ENCODE measurements at regions not wholly inside any gene's neighbourhood (a gene's known extent, or its start where the extent isn't known, plus 50 kb on each side); places are given as distances from the start of the nearest gene placed in this dataset.

DNA sequence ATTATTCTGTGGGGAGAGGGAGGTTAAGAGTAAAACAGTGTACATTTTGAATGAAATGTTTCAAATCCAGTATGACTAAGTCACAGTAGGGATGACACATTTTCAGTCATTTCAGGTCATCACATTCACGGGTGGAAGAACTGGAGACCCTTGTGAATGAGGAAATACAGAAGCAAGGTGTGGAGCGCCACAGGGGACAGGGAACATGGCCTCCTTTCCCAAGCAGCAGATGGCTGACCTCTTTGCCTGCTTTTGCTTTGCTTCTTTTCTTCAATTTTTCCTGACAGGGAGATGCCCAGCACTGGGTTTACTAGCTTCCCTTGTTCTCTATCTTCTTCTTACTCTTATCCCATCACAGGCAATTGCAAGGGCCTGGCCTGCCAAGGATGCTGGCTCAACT lies 278.9 kb upstream of the DLGAP1 start:
- Histone ChIP-seq H3K27ac (replicated peaks in 1 of 4) (no peak overlapping the region), H3K4me1 (no peaks in the 10 kb centered on the region), H3K36me3 (no peaks in the 10 kb centered on the region), H3K9me3 (no peaks in the 10 kb centered on the region), H3K4me3 (no peak overlapping the region), H3K27me3 (no peaks in the 10 kb centered on the region)
- DNase-seq (ENCODE audit: extremely low spot score) = no peak
- WGBS = 65% methylated on average over 2 of the region's 2 CpGs
- intact Hi-C loops (cut with DNase I) = no loop called here
- TF ChIP-seq, protein P1, sequence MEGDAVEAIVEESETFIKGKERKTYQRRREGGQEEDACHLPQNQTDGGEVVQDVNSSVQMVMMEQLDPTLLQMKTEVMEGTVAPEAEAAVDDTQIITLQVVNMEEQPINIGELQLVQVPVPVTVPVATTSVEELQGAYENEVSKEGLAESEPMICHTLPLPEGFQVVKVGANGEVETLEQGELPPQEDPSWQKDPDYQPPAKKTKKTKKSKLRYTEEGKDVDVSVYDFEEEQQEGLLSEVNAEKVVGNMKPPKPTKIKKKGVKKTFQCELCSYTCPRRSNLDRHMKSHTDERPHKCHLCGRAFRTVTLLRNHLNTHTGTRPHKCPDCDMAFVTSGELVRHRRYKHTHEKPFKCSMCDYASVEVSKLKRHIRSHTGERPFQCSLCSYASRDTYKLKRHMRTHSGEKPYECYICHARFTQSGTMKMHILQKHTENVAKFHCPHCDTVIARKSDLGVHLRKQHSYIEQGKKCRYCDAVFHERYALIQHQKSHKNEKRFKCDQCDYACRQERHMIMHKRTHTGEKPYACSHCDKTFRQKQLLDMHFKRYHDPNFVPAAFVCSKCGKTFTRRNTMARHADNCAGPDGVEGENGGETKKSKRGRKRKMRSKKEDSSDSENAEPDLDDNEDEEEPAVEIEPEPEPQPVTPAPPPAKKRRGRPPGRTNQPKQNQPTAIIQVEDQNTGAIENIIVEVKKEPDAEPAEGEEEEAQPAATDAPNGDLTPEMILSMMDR (IDR thresholded peaks at IDR 0.05) = no peak
- TF ChIP-seq POLR2AphosphoS5 (IDR thresholded peaks at IDR 0.05) (no peak), POLR2A (IDR thresholded peaks at IDR 0.05; ENCODE audit: low read depth) (no peak), EP300 (IDR thresholded peaks at IDR 0.05) (no peak)

- Histone ChIP-seq H3K4me3 (no peak overlapping the region), H3K9me3 (no peaks in the 10 kb centered on the region), H3K36me3 (no peaks in the 10 kb centered on the region), H3K4me1 (no peaks in the 10 kb centered on the region), H3K27me3 (no peaks in the 10 kb centered on the region), H3K27ac (replicated peaks in 1 of 4) (no peak overlapping the region)
- 76% methylated on average over 3 of the region's 3 CpGs for WGBS
- no peak for DNase-seq (ENCODE audit: extremely low spot score)
- intact Hi-C loops (cut with DNase I) = no loop called here
- TF ChIP-seq POLR2A (IDR thresholded peaks at IDR 0.05; ENCODE audit: low read depth) (no peak), EP300 (IDR thresholded peaks at IDR 0.05) (no peak), POLR2AphosphoS5 (IDR thresholded peaks at IDR 0.05) (no peak)
- TF ChIP-seq, protein P1 (IDR thresholded peaks at IDR 0.05) = no peak
Measured at GRCh38 chr18:4721545-4721944, 266.4 kb upstream of the DLGAP1 start.

GRCh38 chr18:4720518-4720917 lies 265.4 kb upstream of the DLGAP1 start:
- TF ChIP-seq POLR2A (IDR thresholded peaks at IDR 0.05; ENCODE audit: low read depth) (no peak), EP300 (IDR thresholded peaks at IDR 0.05) (no peak), POLR2AphosphoS5 (IDR thresholded peaks at IDR 0.05) (no peak)
- TF ChIP-seq, protein P1 (IDR thresholded peaks at IDR 0.05) = no peak
- Histone ChIP-seq H3K36me3 (no peaks in the 10 kb centered on the region), H3K27me3 (no peaks in the 10 kb centered on the region), H3K27ac (replicated peaks in 1 of 4) (no peak overlapping the region), H3K9me3 (no peaks in the 10 kb centered on the region), H3K4me1 (no peaks in the 10 kb centered on the region), H3K4me3 (no peak overlapping the region)
- 40% methylated on average over 2 of the region's 2 CpGs for WGBS
- no peak for DNase-seq (ENCODE audit: extremely low spot score)
- intact Hi-C loops (cut with DNase I) = no loop called here

DNA sequence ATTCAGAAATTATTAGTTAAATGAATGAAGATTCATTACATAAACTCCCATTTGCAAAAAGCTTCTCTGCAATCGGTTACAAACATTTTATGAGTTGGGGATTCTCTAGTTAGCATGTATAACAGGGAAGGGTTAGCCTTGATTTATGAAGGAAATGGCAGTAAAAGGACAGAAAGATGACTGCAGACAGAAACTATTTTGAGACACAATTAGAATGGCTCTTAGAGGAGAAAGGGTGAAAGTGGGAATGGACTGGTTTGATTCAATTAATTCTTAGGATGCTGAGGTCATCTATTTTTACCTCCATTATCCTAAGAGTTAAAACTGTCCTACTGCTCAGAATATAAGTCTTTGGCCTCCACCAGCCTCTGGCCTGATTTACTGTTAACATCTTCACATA lies 250.8 kb upstream of the DLGAP1 start:
- H3K9me3 ChIP-seq = no peaks in the 10 kb centered on the region
- H3K27ac ChIP-seq (replicated peaks in 1 of 4) = no peak overlapping the region
- no peaks in the 10 kb centered on the region for H3K36me3 ChIP-seq
- TF ChIP-seq EP300 (IDR thresholded peaks at IDR 0.05) (no peak), POLR2A (IDR thresholded peaks at IDR 0.05; ENCODE audit: low read depth) (no peak), POLR2AphosphoS5 (IDR thresholded peaks at IDR 0.05) (no peak)
- TF ChIP-seq, protein P1 (IDR thresholded peaks at IDR 0.05) = no peak
- no peak overlapping the region for H3K4me3 ChIP-seq
- H3K27me3 ChIP-seq = no peaks in the 10 kb centered on the region
- H3K4me1 ChIP-seq = no peaks in the 10 kb centered on the region
- intact Hi-C loops (cut with DNase I) = no loop called here
- 83% methylated on average over 1 of the region's 1 CpG for WGBS
- no peak for DNase-seq (ENCODE audit: extremely low spot score)

DNA sequence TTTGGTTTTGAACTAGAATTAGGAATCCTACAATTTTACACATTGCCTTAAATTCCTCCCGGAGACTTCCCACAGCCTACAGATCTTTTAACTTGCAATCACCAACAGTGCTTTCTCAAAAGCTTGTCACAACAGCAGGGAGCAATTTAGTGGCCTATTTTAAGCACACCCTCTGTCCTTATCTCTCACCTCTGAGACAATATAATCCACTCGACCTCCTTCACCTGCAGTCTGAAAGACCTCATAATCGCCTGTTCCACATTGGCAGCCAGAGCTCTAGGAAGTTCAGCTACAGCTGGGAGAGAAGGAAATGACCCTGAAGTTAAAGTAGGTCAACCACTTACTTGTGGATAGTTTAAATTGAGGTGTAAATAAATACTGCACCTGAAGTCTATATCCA lies 249.7 kb upstream of the DLGAP1 start:
- intact Hi-C loops (cut with DNase I) = no loop called here
- H3K4me1 ChIP-seq = no peaks in the 10 kb centered on the region
- H3K9me3 ChIP-seq = no peaks in the 10 kb centered on the region
- no peaks in the 10 kb centered on the region for H3K27me3 ChIP-seq
- no peaks in the 10 kb centered on the region for H3K36me3 ChIP-seq
- H3K27ac ChIP-seq (replicated peaks in 1 of 4) = no peak overlapping the region
- TF ChIP-seq EP300 (IDR thresholded peaks at IDR 0.05) = no peak
- 34% methylated on average over 3 of the region's 3 CpGs for WGBS
- no peak for DNase-seq (ENCODE audit: extremely low spot score)
- no peak overlapping the region for H3K4me3 ChIP-seq
